HUES6 (cell line): ENCODE measurements at regions not wholly inside any gene's neighbourhood (a gene's known extent, or its start where the extent isn't known, plus 50 kb on each side); places are given as distances from the start of the nearest gene placed in this dataset.
"Not testable (repeated sequence)": the region's sequence is repeated elsewhere in the genome, so short reads cannot be mapped to it uniquely, and the experiment has no call there.

ENCODE experiments used
- H3K27ac ChIP-seq: 2 replicates; pipeline ENCODE4 v1.7.0; 2013; ENCODE audit warnings: low read depth, mild to moderate bottlenecking, low read length, inconsistent platforms
- H3K27me3 ChIP-seq: 2 replicates; pipeline ENCODE4 v1.6.1; 2013; ENCODE audit warnings: low read length; ENCODE audit not compliant: control insufficient read depth, insufficient read depth
- H3K36me3 ChIP-seq: 2 replicates; pipeline ENCODE4 v1.6.1; 2013; ENCODE audit warnings: low read length; ENCODE audit not compliant: control insufficient read depth, insufficient read depth
- H3K4me1 ChIP-seq: 2 replicates; pipeline ENCODE4 v1.6.1; 2013; ENCODE audit warnings: low read length; ENCODE audit not compliant: control insufficient read depth, insufficient read depth
- H3K4me3 ChIP-seq: 2 replicates; pipeline ENCODE4 v1.5.1; 2013; ENCODE audit warnings: low read depth, low read length
- H3K9ac ChIP-seq: one replicate; pipeline ENCODE4 v1.6.1; 2013; ENCODE audit warnings: mild to moderate bottlenecking, low read length
- H3K9me3 ChIP-seq: 2 replicates; pipeline ENCODE4 v1.6.1; 2013; ENCODE audit warnings: low read depth, low read length; ENCODE audit not compliant: control insufficient read depth, insufficient read depth

GRCh38 chr6:26720663-26721218 is 61.2 kb upstream of the ZNF322 start:
- H3K9ac ChIP-seq, H3K36me3 ChIP-seq, H3K27me3 ChIP-seq, H3K9me3 ChIP-seq, H3K27ac ChIP-seq, H3K4me1 ChIP-seq, H3K4me3 ChIP-seq: not testable (repeated sequence)

GRCh38 chr6:26730019-26730766 is 70.6 kb upstream of the ZNF322 start:
- not testable (repeated sequence) for H3K9ac ChIP-seq, H3K27ac ChIP-seq, H3K4me3 ChIP-seq

GRCh38 chr6:26734776-26735472 is 75.4 kb upstream of the ZNF322 start:
- H3K9me3 ChIP-seq, H3K27me3 ChIP-seq, H3K27ac ChIP-seq, H3K4me3 ChIP-seq, H3K4me1 ChIP-seq, H3K36me3 ChIP-seq, H3K9ac ChIP-seq: not testable (repeated sequence)

More at GRCh38 chr6:26730019-26730766, 70.6 kb upstream of the ZNF322 start:
- not testable (repeated sequence) for H3K36me3 ChIP-seq, H3K27me3 ChIP-seq, H3K4me1 ChIP-seq, H3K9me3 ChIP-seq

- no peaks in the 10 kb centered on the region for H3K36me3 ChIP-seq
- peaks cover 11% of the 10 kb centered on the region for H3K27me3 ChIP-seq
- H3K9ac ChIP-seq = no peak overlapping the region
- 0 out of 2 replicates have a peak, but pooled peaks cover 3% of the 10 kb centered on the region for H3K4me1 ChIP-seq
- H3K9me3 ChIP-seq = no peaks in the 10 kb centered on the region
- H3K27ac ChIP-seq = no peak overlapping the region
- no peak overlapping the region for H3K4me3 ChIP-seq
Measured at GRCh38 chr6:26739811-26740210, 80.3 kb upstream of the ZNF322 start.

GRCh38 chr6:26743157-26743821 is 83.7 kb upstream of the ZNF322 start:
- Histone ChIP-seq H3K27me3 (peaks cover 22% of the 10 kb centered on the region), H3K9ac (peak overlapping the region; percentile 26), H3K4me3 (peak overlapping the region; percentile 85), H3K4me1 (peaks cover 7% of the 10 kb centered on the region; the same call in 1 of the 2 replicates), H3K9me3 (no peaks in the 10 kb centered on the region), H3K36me3 (no peaks in the 10 kb centered on the region), H3K27ac (no peak overlapping the region)

- H3K36me3 ChIP-seq = no peaks in the 10 kb centered on the region
- H3K27me3 ChIP-seq = peaks cover 30% of the 10 kb centered on the region
- peak overlapping the region; percentile 26 for H3K9ac ChIP-seq
- H3K27ac ChIP-seq = no peak overlapping the region
- peak overlapping the region; percentile 85 for H3K4me3 ChIP-seq
- H3K4me1 ChIP-seq = peaks cover 7% of the 10 kb centered on the region; the same call in 1 of the 2 replicates
- H3K9me3 ChIP-seq = no peaks in the 10 kb centered on the region
Measured at GRCh38 chr6:26743941-26744699, 84.6 kb upstream of the ZNF322 start.

- peak overlapping the region; percentile 85 for H3K4me3 ChIP-seq
- H3K36me3 ChIP-seq, H3K27ac ChIP-seq, H3K9me3 ChIP-seq, H3K4me1 ChIP-seq: not testable (repeated sequence)
- H3K27me3 ChIP-seq = peaks cover 32% of the 10 kb centered on the region
- peak overlapping the region; percentile 26 for H3K9ac ChIP-seq
Measured at GRCh38 chr6:26744837-26745282, 85.3 kb upstream of the ZNF322 start.

GRCh38 chr6:26745964-26746363 is 86.4 kb upstream of the ZNF322 start:
- not testable (repeated sequence) for H3K4me1 ChIP-seq, H3K27ac ChIP-seq, H3K4me3 ChIP-seq, H3K9ac ChIP-seq, H3K36me3 ChIP-seq, H3K9me3 ChIP-seq
- H3K27me3 ChIP-seq = peaks cover 33% of the 10 kb centered on the region

- not testable (repeated sequence) for H3K9me3 ChIP-seq, H3K4me1 ChIP-seq, H3K27ac ChIP-seq, H3K9ac ChIP-seq, H3K36me3 ChIP-seq
- Histone ChIP-seq H3K4me3 (peak overlapping the region; percentile 61), H3K27me3 (peaks cover 32% of the 10 kb centered on the region)
Measured at GRCh38 chr6:26749126-26749758, 89.7 kb upstream of the ZNF322 start.

GRCh38 chr6:26749759-26750126 is 90.2 kb upstream of the ZNF322 start:
- not testable (repeated sequence) for H3K9ac ChIP-seq, H3K27ac ChIP-seq, H3K9me3 ChIP-seq, H3K4me1 ChIP-seq, H3K36me3 ChIP-seq
- Histone ChIP-seq H3K27me3 (peaks cover 27% of the 10 kb centered on the region), H3K4me3 (peak overlapping the region; percentile 61; the same call in 1 of the 2 replicates)
